Adrenal gland (tissue), 9 donors: ENCODE measurements at regions not wholly inside any gene's neighbourhood (a gene's known extent, or its start where the extent isn't known, plus 50 kb on each side); places are given as distances from the start of the nearest gene placed in this dataset.

Experiments
- DNase-seq, 7 donors: peaks; one replicate each; pipeline ENCODE4 v3.0.0-alpha.2; 2019 to 2020
- H3K27ac ChIP-seq, 5 donors: fragments of 200-600 bp; sonication (generic) in 4 of 5; 1 replicate in 3 of 5; 2 replicates in 2 of 5; pipeline versions ENCODE4 v1.5.1 to v1.8.0; 2016 to 2020; ENCODE audit warnings: mild to moderate bottlenecking in 1 of 5
- H3K27me3 ChIP-seq: fragments of 200-600 bp; 2 replicates; pipeline ENCODE4 v1.8.0; 2021
- H3K36me3 ChIP-seq, 2 donors: fragments of 200-600 bp; replicated peaks in 1 of 2; 1 replicate in 1 of 2; 2 replicates in 1 of 2; pipeline versions ENCODE4 v1.5.1 to v1.8.0; 2018 to 2022
- H3K4me1 ChIP-seq, 2 donors: fragments of 200-600 bp; replicated peaks in 1 of 2; 1 replicate in 1 of 2; 2 replicates in 1 of 2; pipeline versions ENCODE4 v1.5.1 to v1.8.0; 2018 to 2021
- H3K4me3 ChIP-seq, 4 donors: fragments of 200-600 bp; sonication (generic) in 3 of 4; one replicate each; pipeline ENCODE4 v1.5.1; 2016 to 2018
- H3K9me3 ChIP-seq, 3 donors: fragments of 200-600 bp; sonication (generic) in 1 of 3; replicated peaks in 1 of 3; 1 replicate in 2 of 3; 2 replicates in 1 of 3; pipeline versions ENCODE4 v1.5.1 to v1.8.0; 2016 to 2021
- CTCF ChIP-seq, 6 experiments: fragments of 450-650 bp in 4 of 6; fragments of 200-600 bp in 2 of 6; sonication (generic) in 1 of 6; IDR thresholded peaks; 1 replicate in 5 of 6; 2 replicates in 1 of 6; pipeline versions ENCODE4 v1.5.1 to v1.8.0; 2016 to 2021; ENCODE audit warnings: antibody characterized with exemption in 6 of 6, mild to moderate bottlenecking in 2 of 6, moderate library complexity in 1 of 6
- POLR2A ChIP-seq, 2 donors: fragments of 450-650 bp; IDR thresholded peaks; one replicate each; pipeline ENCODE4 v1.6.1; 2017; ENCODE audit warnings: antibody characterized with exemption in 2 of 2, mild to moderate bottlenecking in 2 of 2, moderate library complexity in 1 of 2
- WGBS, 4 donors: extraction: QIAGEN DNeasy Blood & Tissue Kit in 2 of 4; methylation state at CpG; one replicate each; pipeline versions ENCODE4 v1.1.5 to v1.1.7; 2013 to 2017; 5-methylcytosine and 5-hydroxymethylcytosine counted together
- intact Hi-C, 2 donors: fragments of 100-400 bp; cut with DNase I; formaldehyde crosslinking; loops; one replicate each; pipeline versions ENCODE4 v1.14.1 to v1.15.0; 2022 to 2023
- donor health status: healthy with polysubstance abuse.
- donor health status: Bipolar disorder and iron deficiency.
- donor health status: DM: yes; HTN: yes; CAD: no.
- donor health status: DM: no; HTN: no; CAD: no.
- donor health status: DM: no; HTN: no; CAD: no.

- DNase-seq: no peak
- TF ChIP-seq POLR2A (IDR thresholded peaks at IDR 0.05) (no peak), CTCF (IDR thresholded peaks at IDR 0.05) (no peak)
- Histone ChIP-seq H3K27me3 (no peaks in the 10 kb centered on the region), H3K4me3 (no peak overlapping the region), H3K4me1 (no peaks in the 10 kb centered on the region), H3K27ac (no peak overlapping the region), H3K9me3 (no peaks in the 10 kb centered on the region), H3K36me3 (no peaks in the 10 kb centered on the region)
- 61 to 76% (median 63%) methylated on average over 8 of the region's 8 CpGs for WGBS, 4 donors
- intact Hi-C loops: no loop called here
Observed at GRCh38 chr22:34760276-34761008, 305.5 kb upstream of the ISX start.

- Histone ChIP-seq H3K9me3 (no peaks in the 10 kb centered on the region), H3K36me3 (no peaks in the 10 kb centered on the region), H3K27ac (no peak overlapping the region), H3K27me3 (no peaks in the 10 kb centered on the region), H3K4me3 (no peak overlapping the region), H3K4me1 (no peaks in the 10 kb centered on the region)
- 69 to 73% (median 71%) methylated on average over 6 of the region's 6 CpGs for WGBS, 4 donors
- TF ChIP-seq CTCF (IDR thresholded peaks at IDR 0.05) (no peak), POLR2A (IDR thresholded peaks at IDR 0.05) (no peak)
- DNase-seq: no peak
- intact Hi-C loops: no loop called here
Observed at GRCh38 chr22:34761111-34761510, 304.8 kb upstream of the ISX start.

GRCh38 chr22:34763496-34763895, 302.5 kb upstream of the ISX start:
- Histone ChIP-seq H3K9me3 (no peaks in the 10 kb centered on the region), H3K4me1 (no peaks in the 10 kb centered on the region), H3K36me3 (no peaks in the 10 kb centered on the region), H3K27ac (no peak overlapping the region), H3K4me3 (no peak overlapping the region), H3K27me3 (no peaks in the 10 kb centered on the region)
- no peak for DNase-seq
- intact Hi-C loops: no loop called here
- 29 to 57% (median 38%) methylated on average over 1 of the region's 1 CpG for WGBS, 4 donors
- TF ChIP-seq POLR2A (IDR thresholded peaks at IDR 0.05) (no peak), CTCF (IDR thresholded peaks at IDR 0.05) (no peak)

- H3K9me3 ChIP-seq: no peaks in the 10 kb centered on the region
- no peak overlapping the region for H3K27ac ChIP-seq
- H3K36me3 ChIP-seq: no peaks in the 10 kb centered on the region
- no peaks in the 10 kb centered on the region for H3K27me3 ChIP-seq
- no peaks in the 10 kb centered on the region for H3K4me1 ChIP-seq
- intact Hi-C loops: no loop called here
- no peak for DNase-seq
- no peak for TF ChIP-seq POLR2A (IDR thresholded peaks at IDR 0.05)
- TF ChIP-seq CTCF (IDR thresholded peaks at IDR 0.05): no peak
- WGBS, 4 donors: 56 to 89% (median 84%) methylated on average over 2 of the region's 2 CpGs
- no peak overlapping the region for H3K4me3 ChIP-seq
Observed at GRCh38 chr22:34765115-34765514, 300.8 kb upstream of the ISX start.
